ENCODE measurements at regions not wholly inside any gene's neighbourhood (a gene's known extent, or its start where the extent isn't known, plus 50 kb on each side); places are given as distances from the start of the nearest gene placed in this dataset.

DNA sequence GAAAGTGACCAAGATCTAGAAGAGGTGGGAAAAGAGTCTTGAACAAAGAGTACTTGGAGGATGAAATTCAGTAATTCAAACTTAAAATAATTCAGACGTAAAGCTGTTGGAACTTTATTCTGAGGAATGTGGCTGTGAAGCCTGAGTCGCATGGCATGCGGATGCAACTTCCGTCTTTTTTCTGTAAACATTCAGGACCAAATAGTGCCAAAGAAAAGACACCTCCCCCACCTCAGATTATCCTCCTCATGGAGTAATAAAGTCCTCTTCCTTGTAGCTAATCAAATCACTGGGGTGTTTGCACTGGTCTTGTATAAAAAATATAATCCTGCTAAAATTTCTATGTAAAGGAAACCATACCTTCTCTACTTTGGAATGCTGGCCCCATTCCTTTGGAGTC lies 790.4 kb downstream of the TSN start:
- Histone ChIP-seq H3K27me3 (ENCODE audit: control insufficient read depth, low read length) (no peaks in the 10 kb centered on the region), H3K4me2 (ENCODE audit: low read length) (no peak overlapping the region), H3K36me3 (ENCODE audit: control insufficient read depth, low read length) (no peaks in the 10 kb centered on the region), H3K4me1 (ENCODE audit: control insufficient read depth, low read length) (no peaks in the 10 kb centered on the region), H4K20me1 (ENCODE audit: control insufficient read depth, insufficient read depth, low read depth, low read length) (no peaks in the 10 kb centered on the region), H3K4me3 (ENCODE audit: low read length) (no peak overlapping the region), H3K9me2 (replicated peaks; ENCODE audit: control insufficient read depth, low read length) (no peaks in the 10 kb centered on the region), H3K79me2 (ENCODE audit: control insufficient read depth, low read length) (no peaks in the 10 kb centered on the region), H3F3A (ENCODE audit: control insufficient read depth, insufficient read depth) (no peaks in the 10 kb centered on the region), H3K27ac (ENCODE audit: low read depth, low read length) (no peak overlapping the region), H3K9me3 (ENCODE audit: control insufficient read depth, insufficient read depth, low read length) (no peaks in the 10 kb centered on the region)
- TF ChIP-seq CTCF (IDR thresholded peaks at IDR 0.05; ENCODE audit: low read depth, low read length, poor library complexity, severe bottlenecking) (no peak), EZH2phosphoT487 (IDR thresholded peaks at IDR 0.05; ENCODE audit: borderline replicate concordance, low read length) (no peak)

DNA sequence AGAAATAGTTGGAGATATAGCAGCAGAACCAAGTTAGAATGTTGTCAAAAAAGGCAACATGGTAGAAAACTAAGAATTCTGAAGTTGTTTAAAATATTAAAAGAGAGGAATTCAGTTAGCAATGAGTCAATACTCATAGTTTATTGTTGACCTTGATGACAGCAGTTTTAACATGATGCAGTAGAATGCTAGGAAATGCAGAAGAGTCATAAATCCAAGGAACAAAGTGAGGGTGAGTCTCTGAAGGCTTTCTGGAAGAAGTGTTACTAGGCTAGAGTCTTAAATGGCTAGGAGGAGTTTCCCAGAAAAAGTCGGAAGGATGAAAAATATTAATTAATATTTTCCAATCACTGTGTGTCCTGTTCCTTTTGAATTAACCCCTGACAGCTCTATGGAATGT lies 807.3 kb downstream of the TSN start:
- Histone ChIP-seq H4K20me1 (ENCODE audit: control insufficient read depth, insufficient read depth, low read depth, low read length) (no peaks in the 10 kb centered on the region), H3K4me2 (ENCODE audit: low read length) (no peak overlapping the region)
- TF ChIP-seq EZH2phosphoT487 (IDR thresholded peaks at IDR 0.05; ENCODE audit: borderline replicate concordance, low read length) (no peak), CTCF (IDR thresholded peaks at IDR 0.05; ENCODE audit: low read depth, low read length, poor library complexity, severe bottlenecking) (no peak)

DNA sequence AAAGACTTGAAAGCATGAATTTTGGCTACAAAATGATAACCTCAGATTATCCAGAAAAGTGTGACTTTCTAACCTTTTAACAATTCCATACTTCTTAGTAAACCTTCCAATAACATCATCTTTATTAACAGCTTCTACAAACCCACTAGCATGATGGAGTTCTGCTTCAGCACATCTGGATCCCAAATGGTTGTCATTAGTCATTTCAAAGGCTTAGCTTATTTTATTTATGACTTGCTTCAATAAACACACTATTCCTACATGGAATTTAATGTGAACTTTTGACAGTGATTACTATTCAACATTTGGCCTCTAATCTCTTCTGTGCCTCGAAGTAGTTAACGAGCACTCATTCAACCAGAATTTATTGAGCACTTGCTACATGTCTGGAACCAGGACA lies 808.3 kb downstream of the TSN start:
- Histone ChIP-seq H3F3A (ENCODE audit: control insufficient read depth, insufficient read depth) (no peaks in the 10 kb centered on the region), H3K79me2 (ENCODE audit: control insufficient read depth, low read length) (no peaks in the 10 kb centered on the region), H4K20me1 (ENCODE audit: control insufficient read depth, insufficient read depth, low read depth, low read length) (no peaks in the 10 kb centered on the region), H3K9me2 (replicated peaks; ENCODE audit: control insufficient read depth, low read length) (no peaks in the 10 kb centered on the region), H3K4me1 (ENCODE audit: control insufficient read depth, low read length) (no peaks in the 10 kb centered on the region), H3K27ac (ENCODE audit: low read depth, low read length) (no peak overlapping the region), H3K36me3 (ENCODE audit: control insufficient read depth, low read length) (no peaks in the 10 kb centered on the region), H3K27me3 (ENCODE audit: control insufficient read depth, low read length) (no peaks in the 10 kb centered on the region), H3K9me3 (ENCODE audit: control insufficient read depth, insufficient read depth, low read length) (no peaks in the 10 kb centered on the region), H3K4me2 (ENCODE audit: low read length) (no peak overlapping the region), H3K4me3 (ENCODE audit: low read length) (no peak overlapping the region)
- TF ChIP-seq CTCF (IDR thresholded peaks at IDR 0.05; ENCODE audit: low read depth, low read length, poor library complexity, severe bottlenecking) = no peak

More for the DNA sequence above, 807.3 kb downstream of the TSN start:
- no peaks in the 10 kb centered on the region for H3K36me3 ChIP-seq (ENCODE audit: control insufficient read depth, low read length)
- H3K9me2 ChIP-seq (replicated peaks; ENCODE audit: control insufficient read depth, low read length) = no peaks in the 10 kb centered on the region
- no peaks in the 10 kb centered on the region for H3K9me3 ChIP-seq (ENCODE audit: control insufficient read depth, insufficient read depth, low read length)
- H3K27ac ChIP-seq (ENCODE audit: low read depth, low read length) = no peak overlapping the region
- no peaks in the 10 kb centered on the region for H3K27me3 ChIP-seq (ENCODE audit: control insufficient read depth, low read length)
- H3K4me3 ChIP-seq (ENCODE audit: low read length) = no peak overlapping the region
- H3F3A ChIP-seq (ENCODE audit: control insufficient read depth, insufficient read depth) = no peaks in the 10 kb centered on the region
- H3K79me2 ChIP-seq (ENCODE audit: control insufficient read depth, low read length) = no peaks in the 10 kb centered on the region
- H3K4me1 ChIP-seq (ENCODE audit: control insufficient read depth, low read length) = no peaks in the 10 kb centered on the region

DNA sequence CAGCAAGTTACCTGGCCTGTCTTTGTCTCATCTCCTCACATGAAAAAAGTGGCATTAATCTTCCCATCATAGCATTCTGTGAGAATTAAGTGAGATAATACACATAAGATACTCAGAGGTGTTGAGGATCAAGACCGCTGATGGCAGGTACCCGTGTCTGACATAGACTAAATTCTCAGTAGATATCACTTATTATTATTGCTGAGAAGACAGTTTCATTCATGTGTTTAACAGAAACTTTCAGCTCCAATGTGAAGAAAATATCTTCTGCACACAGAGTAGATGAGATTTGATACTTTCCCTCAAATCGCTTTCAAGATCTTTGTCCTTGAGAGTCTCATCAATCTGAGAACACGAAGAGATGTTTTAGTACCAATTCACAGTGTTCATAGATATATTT lies 809.4 kb downstream of the TSN start:
- no peaks in the 10 kb centered on the region for H4K20me1 ChIP-seq (ENCODE audit: control insufficient read depth, insufficient read depth, low read depth, low read length)
- H3K79me2 ChIP-seq (ENCODE audit: control insufficient read depth, low read length) = no peaks in the 10 kb centered on the region
- H3K36me3 ChIP-seq (ENCODE audit: control insufficient read depth, low read length) = no peaks in the 10 kb centered on the region
- no peak for TF ChIP-seq CTCF (IDR thresholded peaks at IDR 0.05; ENCODE audit: low read depth, low read length, poor library complexity, severe bottlenecking)
- no peak for TF ChIP-seq EZH2phosphoT487 (IDR thresholded peaks at IDR 0.05; ENCODE audit: borderline replicate concordance, low read length)
- H3K4me3 ChIP-seq (ENCODE audit: low read length) = no peak overlapping the region
- no peaks in the 10 kb centered on the region for H3K27me3 ChIP-seq (ENCODE audit: control insufficient read depth, low read length)
- no peak overlapping the region for H3K27ac ChIP-seq (ENCODE audit: low read depth, low read length)
- H3K9me2 ChIP-seq (replicated peaks; ENCODE audit: control insufficient read depth, low read length) = no peaks in the 10 kb centered on the region
- no peaks in the 10 kb centered on the region for H3K4me1 ChIP-seq (ENCODE audit: control insufficient read depth, low read length)
- no peak overlapping the region for H3K4me2 ChIP-seq (ENCODE audit: low read length)
- no peaks in the 10 kb centered on the region for H3F3A ChIP-seq (ENCODE audit: control insufficient read depth, insufficient read depth)
- no peaks in the 10 kb centered on the region for H3K9me3 ChIP-seq (ENCODE audit: control insufficient read depth, insufficient read depth, low read length)
